ENCODE measurements at regions not wholly inside any gene's neighbourhood (a gene's known extent, or its start where the extent isn't known, plus 50 kb on each side); places are given as distances from the start of the nearest gene placed in this dataset.
A peak's percentile ranks its signal among the peaks of the same experiment; 100 is the strongest.

DNA sequence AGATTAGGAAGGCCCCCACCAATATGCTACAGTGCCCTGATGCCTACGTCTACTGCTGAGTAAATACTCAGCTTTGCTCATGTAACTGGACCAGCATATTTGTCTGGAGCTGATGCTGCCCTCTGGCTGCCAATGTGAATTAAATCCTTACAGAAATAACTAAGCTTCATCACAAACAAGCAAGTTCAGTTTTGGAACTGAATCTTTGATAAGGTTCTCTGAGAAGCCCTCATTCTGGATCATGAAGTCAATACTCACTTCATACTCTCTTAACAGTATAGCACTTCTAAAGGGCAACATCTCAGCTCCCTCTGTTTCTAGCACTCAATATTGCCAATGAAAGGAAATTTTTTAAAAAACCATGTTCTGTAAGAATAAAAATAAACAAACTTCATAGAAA lies 246.7 kb downstream of the ETV1 start:
- Histone ChIP-seq H3K27ac (ENCODE audit: low read depth in 1 of 2, low read length in 2 of 2) (no peak overlapping the region), H3K9ac (ENCODE audit: low read depth in 1 of 2, low read length in 2 of 2) (no peak overlapping the region), H3K36me3 (ENCODE audit: control insufficient read depth in 4 of 4, insufficient read depth in 3 of 4, low read depth in 1 of 4, low read length in 3 of 4) (no peaks in the 10 kb centered on the region), H3K27me3 (ENCODE audit: control insufficient read depth in 4 of 4, insufficient read depth in 4 of 4, low read length in 3 of 4) (peaks cover 0 to 3% (median 0%) of the 10 kb centered on the region in 4 donors), H3K9me3 (ENCODE audit: control insufficient read depth in 4 of 4, low read length in 3 of 4) (no peaks in the 10 kb centered on the region), H3K4me3 (ENCODE audit: low read depth in 1 of 3, low read length in 3 of 3) (no peak overlapping the region), H3K4me1 (ENCODE audit: control insufficient read depth in 4 of 4, insufficient read depth in 4 of 4, low read length in 3 of 4) (no peaks in the 10 kb centered on the region)
- 14% methylated on average over 1 of the region's 1 CpG for WGBS
- no peak for TF ChIP-seq TAF1 (conservative IDR thresholded peaks at IDR 0.05)
- TF ChIP-seq RAD21 (IDR thresholded peaks at IDR 0.05): peak; percentile 48 to 71
- TF ChIP-seq HNF4G (IDR thresholded peaks at IDR 0.05): no peak
- no peak for TF ChIP-seq NR2F2 (IDR thresholded peaks at IDR 0.05)
- TF ChIP-seq CTCF (IDR thresholded peaks at IDR 0.05; ENCODE audit: low read depth, low read length, missing input control): peak; percentile 20
- TF ChIP-seq ATF3 (IDR thresholded peaks at IDR 0.05): no peak
- no peak for DNase-seq (ENCODE audit: low spot score)

GRCh38 chr7:13743226-13743625 lies 246.2 kb downstream of the ETV1 start:
- DNase-seq (ENCODE audit: low spot score): no peak
- Histone ChIP-seq H3K4me1 (ENCODE audit: control insufficient read depth in 4 of 4, insufficient read depth in 4 of 4, low read length in 3 of 4) (no peaks in the 10 kb centered on the region), H3K36me3 (ENCODE audit: control insufficient read depth in 4 of 4, insufficient read depth in 3 of 4, low read depth in 1 of 4, low read length in 3 of 4) (no peaks in the 10 kb centered on the region), H3K9me3 (ENCODE audit: control insufficient read depth in 4 of 4, low read length in 3 of 4) (no peaks in the 10 kb centered on the region), H3K27me3 (ENCODE audit: control insufficient read depth in 4 of 4, insufficient read depth in 4 of 4, low read length in 3 of 4) (peaks cover 0 to 3% (median 0%) of the 10 kb centered on the region in 4 donors), H3K4me3 (ENCODE audit: low read depth in 1 of 3, low read length in 3 of 3) (no peak overlapping the region), H3K27ac (ENCODE audit: low read depth in 1 of 2, low read length in 2 of 2) (no peak overlapping the region), H3K9ac (ENCODE audit: low read depth in 1 of 2, low read length in 2 of 2) (no peak overlapping the region)
- TF ChIP-seq HNF4G (IDR thresholded peaks at IDR 0.05) (no peak), ATF3 (IDR thresholded peaks at IDR 0.05) (no peak), EGR1 (IDR thresholded peaks at IDR 0.05; ENCODE audit: low read depth in 2 of 2) (no peak)
- 52% methylated on average over 3 of the region's 3 CpGs for WGBS

DNA sequence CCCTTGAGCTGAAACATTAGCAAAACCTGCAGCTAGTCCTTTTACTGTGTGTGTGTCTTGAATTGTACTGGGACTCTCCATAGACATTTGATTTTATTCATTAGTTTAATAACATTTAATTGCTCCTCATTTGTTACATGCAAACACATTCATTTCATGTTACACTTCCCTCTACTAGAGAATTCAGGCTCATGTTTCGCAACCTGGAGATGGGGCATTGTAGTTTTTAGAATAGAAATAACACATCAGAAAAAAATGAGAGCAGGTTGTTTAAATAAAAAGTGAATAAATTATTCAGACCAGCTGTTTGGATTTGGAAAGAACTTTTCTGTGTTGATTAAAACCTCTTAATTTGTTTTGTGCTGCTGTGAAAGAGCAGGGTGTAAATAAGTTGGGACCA lies 243.9 kb downstream of the ETV1 start:
- Histone ChIP-seq H3K36me3 (ENCODE audit: control insufficient read depth in 4 of 4, insufficient read depth in 3 of 4, low read depth in 1 of 4, low read length in 3 of 4) (no peaks in the 10 kb centered on the region), H3K27me3 (ENCODE audit: control insufficient read depth in 4 of 4, insufficient read depth in 4 of 4, low read length in 3 of 4) (no peaks in the 10 kb centered on the region), H3K9me3 (ENCODE audit: control insufficient read depth in 4 of 4, low read length in 3 of 4) (no peaks in the 10 kb centered on the region), H3K4me1 (ENCODE audit: control insufficient read depth in 4 of 4, insufficient read depth in 4 of 4, low read length in 3 of 4) (no peaks in the 10 kb centered on the region), H3K27ac (ENCODE audit: low read depth in 1 of 2, low read length in 2 of 2) (no peak overlapping the region), H3K9ac (ENCODE audit: low read depth in 1 of 2, low read length in 2 of 2) (no peak overlapping the region), H3K4me3 (ENCODE audit: low read depth in 1 of 3, low read length in 3 of 3) (no peak overlapping the region)
- WGBS: 96% methylated on average over 1 of the region's 1 CpG
- no peak for DNase-seq (ENCODE audit: low spot score)
- no peak for TF ChIP-seq RAD21 (IDR thresholded peaks at IDR 0.05)
- TF ChIP-seq ATF3 (IDR thresholded peaks at IDR 0.05): no peak
- no peak for TF ChIP-seq YY1 (IDR thresholded peaks at IDR 0.05)
- no peak for TF ChIP-seq EGR1 (IDR thresholded peaks at IDR 0.05; ENCODE audit: low read depth in 2 of 2)
- no peak for TF ChIP-seq HNF4A (conservative IDR thresholded peaks at IDR 0.05)

- DNase-seq (ENCODE audit: low spot score): no peak
- no peaks in the 10 kb centered on the region for H3K36me3 ChIP-seq (ENCODE audit: control insufficient read depth in 4 of 4, insufficient read depth in 3 of 4, low read depth in 1 of 4, low read length in 3 of 4)
- TF ChIP-seq FOXA2 (IDR thresholded peaks at IDR 0.05) (no peak), SP1 (IDR thresholded peaks at IDR 0.05) (no peak), RXRA (IDR thresholded peaks at IDR 0.05) (no peak), FOXA1 (IDR thresholded peaks at IDR 0.05) (no peak), EGR1 (IDR thresholded peaks at IDR 0.05; ENCODE audit: low read depth in 2 of 2) (no peak), TAF1 (conservative IDR thresholded peaks at IDR 0.05) (no peak), GABPA (IDR thresholded peaks at IDR 0.05 in 1 of 2, conservative IDR thresholded peaks at IDR 0.05 in 1 of 2) (no peak), HNF4A (conservative IDR thresholded peaks at IDR 0.05) (no peak), HNF4G (IDR thresholded peaks at IDR 0.05) (no peak), REST (IDR thresholded peaks at IDR 0.05) (no peak)
- TF ChIP-seq, protein P1, sequence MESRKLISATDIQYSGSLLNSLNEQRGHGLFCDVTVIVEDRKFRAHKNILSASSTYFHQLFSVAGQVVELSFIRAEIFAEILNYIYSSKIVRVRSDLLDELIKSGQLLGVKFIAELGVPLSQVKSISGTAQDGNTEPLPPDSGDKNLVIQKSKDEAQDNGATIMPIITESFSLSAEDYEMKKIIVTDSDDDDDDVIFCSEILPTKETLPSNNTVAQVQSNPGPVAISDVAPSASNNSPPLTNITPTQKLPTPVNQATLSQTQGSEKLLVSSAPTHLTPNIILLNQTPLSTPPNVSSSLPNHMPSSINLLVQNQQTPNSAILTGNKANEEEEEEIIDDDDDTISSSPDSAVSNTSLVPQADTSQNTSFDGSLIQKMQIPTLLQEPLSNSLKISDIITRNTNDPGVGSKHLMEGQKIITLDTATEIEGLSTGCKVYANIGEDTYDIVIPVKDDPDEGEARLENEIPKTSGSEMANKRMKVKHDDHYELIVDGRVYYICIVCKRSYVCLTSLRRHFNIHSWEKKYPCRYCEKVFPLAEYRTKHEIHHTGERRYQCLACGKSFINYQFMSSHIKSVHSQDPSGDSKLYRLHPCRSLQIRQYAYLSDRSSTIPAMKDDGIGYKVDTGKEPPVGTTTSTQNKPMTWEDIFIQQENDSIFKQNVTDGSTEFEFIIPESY (IDR thresholded peaks at IDR 0.05): no peak
- H3K9ac ChIP-seq (ENCODE audit: low read depth in 1 of 2, low read length in 2 of 2): no peak overlapping the region
- no peaks in the 10 kb centered on the region for H3K9me3 ChIP-seq (ENCODE audit: control insufficient read depth in 4 of 4, low read length in 3 of 4)
- no peaks in the 10 kb centered on the region for H3K27me3 ChIP-seq (ENCODE audit: control insufficient read depth in 4 of 4, insufficient read depth in 4 of 4, low read length in 3 of 4)
- no peak overlapping the region for H3K4me3 ChIP-seq (ENCODE audit: low read depth in 1 of 3, low read length in 3 of 3)
- no peaks in the 10 kb centered on the region for H3K4me1 ChIP-seq (ENCODE audit: control insufficient read depth in 4 of 4, insufficient read depth in 4 of 4, low read length in 3 of 4)
- H3K27ac ChIP-seq (ENCODE audit: low read depth in 1 of 2, low read length in 2 of 2): no peak overlapping the region
- 43% methylated on average over 6 of the region's 6 CpGs for WGBS
Observed at GRCh38 chr7:13748998-13749397, 240.5 kb downstream of the ETV1 start.

Data from liver (tissue), 8 donors.